Thoracic aorta (tissue), 2 donors: ENCODE measurements at regions not wholly inside any gene's neighbourhood (a gene's known extent, or its start where the extent isn't known, plus 50 kb on each side); places are given as distances from the start of the nearest gene placed in this dataset.

Experiments
- ATAC-seq: fragments of 150-250 bp; one replicate; pipeline ENCODE4 v1.8.0; 2017; ENCODE audit warnings: low read depth; ENCODE audit not compliant: insufficient number of reproducible peaks, low FRiP score
- DNase-seq: peaks from one replicate; pipeline ENCODE4 v3.0.0-alpha.2; 2020; ENCODE audit warnings: low spot score
- H3K27ac ChIP-seq, 2 donors: fragments of 200-600 bp; sonication (generic); 1 replicate in 1 of 2; 2 replicates in 1 of 2; pipeline ENCODE4 v1.5.1; 2016; ENCODE audit warnings: mild to moderate bottlenecking in 2 of 2, moderate library complexity in 2 of 2
- H3K27me3 ChIP-seq: fragments of 200-600 bp; sonication (generic); replicated peaks from 2 replicates; pipeline ENCODE4 v1.6.0; 2016; ENCODE audit warnings: mild to moderate bottlenecking; ENCODE audit not compliant: insufficient read depth
- H3K36me3 ChIP-seq: fragments of 200-600 bp; sonication (generic); one replicate; pipeline ENCODE4 v1.5.1; 2016
- H3K4me1 ChIP-seq, 2 donors: fragments of 200-600 bp; sonication (generic); 1 replicate in 1 of 2; 2 replicates in 1 of 2; pipeline versions ENCODE4 v1.5.1 to v1.6.0; 2016; ENCODE audit warnings: low read depth in 2 of 2, mild to moderate bottlenecking in 1 of 2; ENCODE audit not compliant: control insufficient read depth in 1 of 2
- H3K4me3 ChIP-seq: fragments of 200-600 bp; sonication (generic); 2 replicates; pipeline ENCODE4 v1.5.1; 2016; ENCODE audit warnings: mild to moderate bottlenecking
- H3K9me3 ChIP-seq: fragments of 200-600 bp; sonication (generic); 2 replicates; pipeline ENCODE4 v1.5.1; 2016
- CTCF ChIP-seq: fragments of 200-600 bp; sonication (generic); IDR thresholded peaks from one replicate; pipeline ENCODE4 v1.5.1; 2019; ENCODE audit warnings: antibody characterized with exemption

GRCh38 chr10:6333973-6334372 is 131.2 kb downstream of the PFKFB3 start:
- no peak for TF ChIP-seq CTCF
- DNase-seq = no peak
- H3K4me3 ChIP-seq = no peak overlapping the region
- H3K36me3 ChIP-seq = peaks cover 4% of the 10 kb centered on the region
- ATAC-seq = no peak
- H3K9me3 ChIP-seq = no peaks in the 10 kb centered on the region
- no peaks in the 10 kb centered on the region for H3K27me3 ChIP-seq
- H3K4me1 ChIP-seq = peaks cover 6 to 13% of the 10 kb centered on the region in 2 donors
- H3K27ac ChIP-seq = no peak overlapping the region

GRCh38 chr10:6336016-6336415 is 133.3 kb downstream of the PFKFB3 start:
- ATAC-seq = no peak
- TF ChIP-seq CTCF = no peak
- H3K4me1 ChIP-seq = no peaks in the 10 kb centered on the region
- no peak overlapping the region for H3K27ac ChIP-seq
- H3K9me3 ChIP-seq = no peaks in the 10 kb centered on the region
- H3K4me3 ChIP-seq = no peak overlapping the region
- DNase-seq = no peak
- H3K27me3 ChIP-seq = no peaks in the 10 kb centered on the region
- H3K36me3 ChIP-seq = peaks cover 4% of the 10 kb centered on the region

GRCh38 chr10:6337382-6337781 is 134.7 kb downstream of the PFKFB3 start:
- ATAC-seq = no peak
- no peak for TF ChIP-seq CTCF
- H3K36me3 ChIP-seq = peaks cover 4% of the 10 kb centered on the region
- no peak overlapping the region for H3K4me3 ChIP-seq
- no peak for DNase-seq
- H3K27me3 ChIP-seq = no peaks in the 10 kb centered on the region
- H3K4me1 ChIP-seq = no peaks in the 10 kb centered on the region
- H3K9me3 ChIP-seq = no peaks in the 10 kb centered on the region
- no peak overlapping the region for H3K27ac ChIP-seq

- Histone ChIP-seq H3K27ac (no peak overlapping the region), H3K4me3 (no peak overlapping the region), H3K9me3 (no peaks in the 10 kb centered on the region), H3K4me1 (no peaks in the 10 kb centered on the region), H3K27me3 (no peaks in the 10 kb centered on the region), H3K36me3 (peaks cover 4% of the 10 kb centered on the region)
- DNase-seq (no peak), ATAC-seq (no peak)
- TF ChIP-seq CTCF = no peak
Observed at GRCh38 chr10:6338361-6338760, 135.6 kb downstream of the PFKFB3 start.

GRCh38 chr10:6339891-6340290 is 137.2 kb downstream of the PFKFB3 start:
- Histone ChIP-seq H3K9me3 (no peaks in the 10 kb centered on the region), H3K27ac (no peak overlapping the region), H3K4me1 (no peaks in the 10 kb centered on the region), H3K36me3 (peaks cover 4% of the 10 kb centered on the region), H3K4me3 (no peak overlapping the region), H3K27me3 (no peaks in the 10 kb centered on the region)
- no peak for TF ChIP-seq CTCF
- no peak for ATAC-seq
- DNase-seq = no peak
